ENCODE measurements at regions not wholly inside any gene's neighbourhood (a gene's known extent, or its start where the extent isn't known, plus 50 kb on each side); places are given as distances from the start of the nearest gene placed in this dataset.
A peak's percentile ranks its signal among the peaks of the same experiment; 100 is the strongest.

- no peak for DNase-seq (ENCODE audit: low read depth in 2 of 2)
Measured at GRCh38 chr11:82373781-82374542, 359.7 kb downstream of the FAM181B start.

- no peak for DNase-seq (ENCODE audit: low read depth in 2 of 2)
Measured at GRCh38 chr11:82365351-82365750, 368.3 kb downstream of the FAM181B start.

GRCh38 chr11:82356316-82356715, 377.3 kb downstream of the FAM181B start:
- DNase-seq (ENCODE audit: low read depth in 2 of 2), result no peak

- DNase-seq (ENCODE audit: low read depth in 2 of 2), result no peak
Measured at GRCh38 chr11:82355313-82355823, 378.3 kb downstream of the FAM181B start.

GRCh38 chr11:82326853-82327252, 406.8 kb downstream of the FAM181B start:
- no peak for DNase-seq (ENCODE audit: low read depth in 2 of 2)

- DNase-seq (ENCODE audit: low read depth in 2 of 2), result no peak
Measured at GRCh38 chr11:82321206-82321605, 412.5 kb downstream of the FAM181B start.

- no peak for DNase-seq (ENCODE audit: low read depth in 2 of 2)
Measured at GRCh38 chr11:82315093-82315492, 418.6 kb downstream of the FAM181B start.

- no peak for DNase-seq (ENCODE audit: low read depth in 2 of 2)
Measured at GRCh38 chr11:82308979-82309378, 424.7 kb downstream of the FAM181B start.

GRCh38 chr11:82305123-82305522, 428.5 kb downstream of the FAM181B start:
- no peak for DNase-seq (ENCODE audit: low read depth in 2 of 2)

- no peak for DNase-seq (ENCODE audit: low read depth in 2 of 2)
Measured at GRCh38 chr11:82303671-82304070, 430.0 kb downstream of the FAM181B start.

GRCh38 chr11:82288471-82288870, 445.2 kb downstream of the FAM181B start:
- DNase-seq (ENCODE audit: low read depth in 2 of 2), result no peak

GRCh38 chr11:82270870-82271269, 462.8 kb downstream of the FAM181B start:
- no peak for DNase-seq (ENCODE audit: low read depth in 2 of 2)

GRCh38 chr11:82268627-82269026, 465.0 kb downstream of the FAM181B start:
- DNase-seq (ENCODE audit: low read depth in 2 of 2), result no peak

- no peak for DNase-seq (ENCODE audit: low read depth in 2 of 2)
Measured at GRCh38 chr11:82267186-82267585, 466.5 kb downstream of the FAM181B start.

GRCh38 chr11:82261367-82261766, 472.3 kb downstream of the FAM181B start:
- DNase-seq (ENCODE audit: low read depth in 2 of 2), result no peak

GRCh38 chr11:82250047-82250446, 483.6 kb downstream of the FAM181B start:
- DNase-seq (ENCODE audit: low read depth in 2 of 2), result no peak

- no peak for DNase-seq (ENCODE audit: low read depth in 2 of 2)
Measured at GRCh38 chr11:82246926-82247325, 486.7 kb downstream of the FAM181B start.

GRCh38 chr11:82239498-82239897, 494.2 kb downstream of the FAM181B start:
- no peak for DNase-seq (ENCODE audit: low read depth in 2 of 2)

GRCh38 chr11:82234256-82234655, 499.4 kb downstream of the FAM181B start:
- no peak for DNase-seq (ENCODE audit: low read depth in 2 of 2)

GRCh38 chr11:82233201-82233600, 500.5 kb downstream of the FAM181B start:
- DNase-seq (ENCODE audit: low read depth in 2 of 2), result peak; percentile 4 to 13

GRCh38 chr11:82229341-82229740, 504.3 kb downstream of the FAM181B start:
- peak; percentile 10 to 12 for DNase-seq (ENCODE audit: low read depth in 2 of 2)

GRCh38 chr11:82225930-82226329, 507.7 kb downstream of the FAM181B start:
- DNase-seq (ENCODE audit: low read depth in 2 of 2), result no peak

GRCh38 chr11:82225502-82225901, 508.2 kb downstream of the FAM181B start:
- no peak for DNase-seq (ENCODE audit: low read depth in 2 of 2)

Data from fibroblast of skin of left quadriceps (primary cell).